ENCODE measurements at regions not wholly inside any gene's neighbourhood (a gene's known extent, or its start where the extent isn't known, plus 50 kb on each side); places are given as distances from the start of the nearest gene placed in this dataset.

DNA sequence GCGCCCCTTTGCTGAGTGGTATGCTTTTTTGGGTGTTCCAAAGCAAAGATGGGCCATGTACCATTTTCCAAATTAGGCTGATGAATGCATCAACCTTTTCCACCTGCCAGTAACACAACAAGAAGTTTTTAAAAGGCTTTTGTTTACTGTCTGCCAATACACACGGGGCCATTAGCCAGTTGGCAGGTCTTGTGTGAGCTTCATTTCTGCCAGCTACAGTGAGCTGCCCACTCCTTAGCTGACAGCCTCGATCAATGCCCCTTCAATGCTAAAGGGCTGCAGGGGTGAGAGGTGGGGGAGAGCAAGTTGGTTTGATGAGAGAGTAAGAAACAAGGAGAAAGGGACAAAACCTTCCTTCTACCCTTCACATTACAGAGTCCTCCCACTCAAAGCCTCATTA is 128.7 kb downstream of the C5orf15 start:
- H3K27ac ChIP-seq, result peak overlapping the region; percentile 80
- TF ChIP-seq, protein P1, sequence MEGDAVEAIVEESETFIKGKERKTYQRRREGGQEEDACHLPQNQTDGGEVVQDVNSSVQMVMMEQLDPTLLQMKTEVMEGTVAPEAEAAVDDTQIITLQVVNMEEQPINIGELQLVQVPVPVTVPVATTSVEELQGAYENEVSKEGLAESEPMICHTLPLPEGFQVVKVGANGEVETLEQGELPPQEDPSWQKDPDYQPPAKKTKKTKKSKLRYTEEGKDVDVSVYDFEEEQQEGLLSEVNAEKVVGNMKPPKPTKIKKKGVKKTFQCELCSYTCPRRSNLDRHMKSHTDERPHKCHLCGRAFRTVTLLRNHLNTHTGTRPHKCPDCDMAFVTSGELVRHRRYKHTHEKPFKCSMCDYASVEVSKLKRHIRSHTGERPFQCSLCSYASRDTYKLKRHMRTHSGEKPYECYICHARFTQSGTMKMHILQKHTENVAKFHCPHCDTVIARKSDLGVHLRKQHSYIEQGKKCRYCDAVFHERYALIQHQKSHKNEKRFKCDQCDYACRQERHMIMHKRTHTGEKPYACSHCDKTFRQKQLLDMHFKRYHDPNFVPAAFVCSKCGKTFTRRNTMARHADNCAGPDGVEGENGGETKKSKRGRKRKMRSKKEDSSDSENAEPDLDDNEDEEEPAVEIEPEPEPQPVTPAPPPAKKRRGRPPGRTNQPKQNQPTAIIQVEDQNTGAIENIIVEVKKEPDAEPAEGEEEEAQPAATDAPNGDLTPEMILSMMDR (conservative IDR thresholded peaks at IDR 0.05), result no peak

DNA sequence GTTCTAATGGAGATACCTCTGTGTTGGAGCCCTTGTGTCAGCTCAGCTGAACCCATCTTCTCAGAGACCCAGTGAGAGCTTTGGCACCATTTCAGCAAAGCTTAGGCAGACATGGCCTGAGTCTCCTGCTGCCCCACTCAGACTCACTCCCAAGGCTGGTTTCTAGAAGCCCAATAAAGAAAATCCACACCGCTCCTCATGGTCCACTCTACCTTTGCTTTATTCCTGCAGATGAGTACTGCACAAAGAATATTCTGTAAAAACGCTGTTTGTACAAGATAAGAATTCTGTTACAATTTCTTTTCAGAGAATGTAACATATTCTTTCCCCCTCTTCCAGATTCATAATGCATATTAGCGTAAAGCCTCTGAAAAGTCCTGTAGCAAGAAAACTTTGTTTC is 129.3 kb downstream of the C5orf15 start:
- TF ChIP-seq, protein P1 (conservative IDR thresholded peaks at IDR 0.05), result no peak

DNA sequence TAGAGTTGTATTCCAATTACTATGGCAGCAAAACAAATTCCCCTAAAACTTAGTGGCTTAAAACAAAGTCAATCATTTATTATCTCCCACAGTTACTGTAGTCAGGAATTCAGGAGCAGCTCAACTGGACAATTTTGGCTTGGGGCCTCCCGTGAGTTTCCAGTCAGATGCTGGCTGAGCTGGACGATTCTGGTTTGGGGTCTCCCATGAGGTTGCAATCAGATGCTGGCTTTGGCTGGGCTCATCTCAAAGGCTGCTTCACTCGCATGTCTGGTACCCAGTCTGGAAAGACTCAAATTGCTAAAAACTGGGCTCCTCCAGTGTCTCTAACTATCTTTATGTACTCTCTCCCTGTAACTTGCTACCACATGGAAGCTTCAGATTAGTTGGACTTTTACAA is 130.1 kb downstream of the C5orf15 start:
- no peak overlapping the region; the same call in 1 of the 2 replicates for H3K27ac ChIP-seq
- TF ChIP-seq, protein P1 (conservative IDR thresholded peaks at IDR 0.05), result no peak

More for the DNA sequence above, 129.3 kb downstream of the C5orf15 start:
- peak overlapping the region; percentile 80 for H3K27ac ChIP-seq

DNA sequence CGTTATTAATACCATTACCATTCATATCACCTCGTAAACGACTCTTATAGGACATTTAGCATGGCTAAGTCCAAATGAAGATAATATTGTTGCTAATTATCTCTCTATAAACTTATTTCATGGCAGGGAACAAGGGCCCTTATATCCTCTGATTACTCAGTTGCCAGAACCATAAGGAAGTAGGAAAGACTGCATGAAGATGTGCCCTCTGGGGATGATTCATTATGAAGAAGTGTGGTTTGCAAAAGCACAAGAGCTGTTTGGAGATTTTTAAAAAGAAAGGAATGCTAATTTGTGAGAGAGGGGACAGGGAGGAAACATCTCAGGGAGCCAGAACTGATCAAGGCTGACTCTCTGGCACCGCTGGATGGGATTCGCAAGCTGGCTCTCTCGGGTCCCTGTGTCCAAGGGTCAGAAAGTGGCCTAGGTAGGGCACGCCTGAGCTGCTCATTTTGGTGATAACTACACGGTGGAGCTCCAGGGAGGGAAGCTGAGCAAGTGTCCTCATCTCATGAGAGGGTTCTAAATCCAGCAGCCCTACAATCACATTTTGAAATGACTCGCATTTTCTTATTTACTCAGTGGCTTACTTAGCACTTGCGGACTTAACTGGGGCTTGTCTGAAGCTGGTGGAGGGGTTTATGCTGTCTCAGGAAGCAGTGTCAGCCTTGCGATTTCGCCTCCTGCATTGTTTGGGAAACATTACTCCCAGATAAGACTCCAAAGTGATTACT is 136.8 kb downstream of the C5orf15 start:
- H3K27ac ChIP-seq, result no peak overlapping the region
- TF ChIP-seq, protein P1 (conservative IDR thresholded peaks at IDR 0.05), result no peak

DNA sequence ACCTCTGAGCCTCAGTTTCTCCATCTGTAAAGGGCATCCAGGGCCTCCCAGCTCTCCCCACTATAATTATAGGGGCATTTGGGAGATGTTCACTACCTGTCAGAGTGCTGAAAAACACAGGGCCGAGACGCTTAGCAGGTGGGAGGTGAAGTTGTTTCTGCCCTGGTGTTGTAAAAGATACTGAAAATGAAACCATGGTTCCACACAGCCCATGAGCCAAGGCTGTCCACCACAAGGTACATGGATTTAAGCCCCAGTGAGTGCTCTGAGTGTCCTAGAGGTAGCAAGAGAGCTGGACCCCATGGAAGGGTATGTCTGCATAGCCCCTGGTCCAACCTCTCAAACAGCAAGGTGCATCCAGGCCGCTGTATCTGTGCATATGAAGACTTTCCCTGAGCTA is 137.5 kb downstream of the C5orf15 start:
- TF ChIP-seq, protein P1 (conservative IDR thresholded peaks at IDR 0.05), result no peak
- no peak overlapping the region for H3K27ac ChIP-seq

DNA sequence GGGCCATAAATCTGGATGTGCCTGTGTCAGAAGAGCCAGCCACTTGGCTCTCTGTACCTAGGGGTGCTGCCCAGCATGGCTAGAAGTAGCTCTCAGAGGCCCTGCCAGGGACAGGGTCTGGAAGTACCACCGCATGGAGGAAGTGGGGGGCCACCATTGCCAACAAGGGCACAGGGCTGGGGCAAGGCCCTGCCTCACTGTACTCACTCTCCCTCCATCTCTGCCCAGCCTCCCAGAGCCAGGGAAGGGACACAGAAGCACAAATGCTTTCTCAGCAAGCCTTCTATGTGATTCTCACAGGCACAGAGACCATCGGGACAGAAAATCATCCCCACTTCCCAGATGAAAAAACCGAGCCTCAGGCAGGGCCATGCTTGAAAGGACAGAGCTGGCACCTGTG is 138.1 kb downstream of the C5orf15 start:
- TF ChIP-seq, protein P1 (conservative IDR thresholded peaks at IDR 0.05), result no peak
- no peak overlapping the region for H3K27ac ChIP-seq

GRCh38 chr5:133829786-133830185 is 138.6 kb downstream of the C5orf15 start:
- TF ChIP-seq, protein P1 (conservative IDR thresholded peaks at IDR 0.05), result no peak
- no peak overlapping the region for H3K27ac ChIP-seq

Measured in VCaP (cell line).